HEK293 (cell line): ENCODE measurements at regions not wholly inside any gene's neighbourhood (a gene's known extent, or its start where the extent isn't known, plus 50 kb on each side); places are given as distances from the start of the nearest gene placed in this dataset.

Experiments
- CTCF ChIA-PET: fragments of 350-600 bp; formaldehyde crosslinking; extraction: SDS; loops from one replicate; lab custom pipeline; 2021; ENCODE audit warnings: antibody characterized with exemption; lab: Yijun Ruan, JAX
- POLR2A ChIA-PET: fragments of 300-600 bp; formaldehyde crosslinking; extraction: SDS; loops from one replicate; lab custom pipeline; 2020; ENCODE audit warnings: antibody characterized with exemption, inconsistent platforms; lab: Yijun Ruan, JAX
- H3K27ac ChIP-seq: fragments of 200-500 bp; sonication (Bioruptor generic); 2 replicates; pipeline ENCODE4 v1.5.1; 2014; ENCODE audit warnings: low read depth, low read length, control low read depth, inconsistent platforms; ENCODE audit errors: extremely low read depth
- H3K36me3 ChIP-seq, 2 experiments: fragments of 200-500 bp in 1 of 2; sonication (Bioruptor generic) in 1 of 2; 1 replicate in 1 of 2; 2 replicates in 1 of 2; pipeline ENCODE4 v1.5.1; 2014 to 2017; ENCODE audit warnings: inconsistent platforms in 2 of 2, low read length in 2 of 2; ENCODE audit not compliant: control insufficient read depth in 2 of 2, insufficient read depth in 1 of 2
- H3K4me1 ChIP-seq: fragments of 200-500 bp; sonication (Bioruptor generic); 2 replicates; pipeline ENCODE4 v1.5.1; 2014; ENCODE audit warnings: mild to moderate bottlenecking, low read length, inconsistent platforms; ENCODE audit not compliant: control insufficient read depth, insufficient read depth
- H3K4me3 ChIP-seq: 2 replicates; pipeline ENCODE4 v1.5.1; 2011; ENCODE audit warnings: low read depth, mild to moderate bottlenecking, control low read depth, low read length, moderate library complexity
- H3K9me3 ChIP-seq: fragments of 200-500 bp; sonication (Bioruptor generic); 2 replicates; pipeline ENCODE4 v1.5.1; 2014; ENCODE audit warnings: low read depth, low read length, inconsistent platforms; ENCODE audit not compliant: control insufficient read depth, insufficient read depth
- BCL11B ChIP-seq: fragments of 450-650 bp; formaldehyde crosslinking; IDR thresholded peaks from 2 replicates; pipeline ENCODE4 v1.5.1; 2016; ENCODE audit warnings: low read depth, missing biosample characterization, missing genetic modification characterization
- GLI2 ChIP-seq: fragments of 450-650 bp; formaldehyde crosslinking; IDR thresholded peaks from 2 replicates; pipeline ENCODE4; 2017; ENCODE audit warnings: missing biosample characterization, missing genetic modification characterization, low read depth, borderline replicate concordance
- GLI4 ChIP-seq: fragments of 450-650 bp; formaldehyde crosslinking; IDR thresholded peaks from 2 replicates; pipeline ENCODE4 v1.5.1; 2016; ENCODE audit warnings: missing biosample characterization, missing genetic modification characterization
- OVOL3 ChIP-seq: fragments of 450-650 bp; formaldehyde crosslinking; IDR thresholded peaks from 2 replicates; pipeline ENCODE4 v1.5.1; 2016; ENCODE audit warnings: missing biosample characterization, missing genetic modification characterization
- SALL2 ChIP-seq: fragments of 450-650 bp; formaldehyde crosslinking; IDR thresholded peaks from 2 replicates; pipeline ENCODE4 v1.5.0; 2017; ENCODE audit warnings: missing biosample characterization, mild to moderate bottlenecking, missing genetic modification characterization, borderline replicate concordance
- ZBTB21 ChIP-seq: fragments of 450-650 bp; formaldehyde crosslinking; IDR thresholded peaks from 2 replicates; pipeline ENCODE4 v1.5.1; 2017; ENCODE audit warnings: missing biosample characterization, missing genetic modification characterization
- ZNF175 ChIP-seq: fragments of 450-650 bp; formaldehyde crosslinking; IDR thresholded peaks from 2 replicates; pipeline ENCODE4 v1.5.1; 2016; ENCODE audit warnings: missing biosample characterization, missing genetic modification characterization
- ZNF350 ChIP-seq: fragments of 450-650 bp; formaldehyde crosslinking; IDR thresholded peaks from 2 replicates; pipeline ENCODE4 v1.5.0; 2017; ENCODE audit warnings: missing biosample characterization, mild to moderate bottlenecking, missing genetic modification characterization
- ZNF521 ChIP-seq: fragments of 450-650 bp; formaldehyde crosslinking; IDR thresholded peaks from 2 replicates; pipeline ENCODE4 v1.5.1; 2017; ENCODE audit warnings: missing biosample characterization, mild to moderate bottlenecking, missing genetic modification characterization
- ZNF571 ChIP-seq: fragments of 450-650 bp; formaldehyde crosslinking; IDR thresholded peaks from 2 replicates; pipeline ENCODE4 v1.5.0; 2017; ENCODE audit warnings: missing biosample characterization, missing genetic modification characterization
- ZNF660 ChIP-seq: fragments of 450-650 bp; IDR thresholded peaks from 2 replicates; pipeline ENCODE4 v1.5.1; 2018; ENCODE audit warnings: missing biosample characterization, mild to moderate bottlenecking, missing genetic modification characterization
- ZSCAN30 ChIP-seq: fragments of 450-650 bp; IDR thresholded peaks from 2 replicates; pipeline ENCODE4 v1.5.1; 2018; ENCODE audit warnings: missing biosample characterization, mild to moderate bottlenecking, missing genetic modification characterization, moderate library complexity
- TF ChIP-seq, protein P1 (sequence below): fragments of 450-650 bp; formaldehyde crosslinking; IDR thresholded peaks from 2 replicates; pipeline ENCODE4 v1.5.1; 2016; ENCODE audit warnings: missing biosample characterization, missing genetic modification characterization, low read depth
- TF ChIP-seq, protein P2 (sequence below): fragments of 450-650 bp; formaldehyde crosslinking; IDR thresholded peaks from 2 replicates; pipeline ENCODE4 v1.5.1; 2016; ENCODE audit warnings: missing biosample characterization, missing genetic modification characterization

DNA sequence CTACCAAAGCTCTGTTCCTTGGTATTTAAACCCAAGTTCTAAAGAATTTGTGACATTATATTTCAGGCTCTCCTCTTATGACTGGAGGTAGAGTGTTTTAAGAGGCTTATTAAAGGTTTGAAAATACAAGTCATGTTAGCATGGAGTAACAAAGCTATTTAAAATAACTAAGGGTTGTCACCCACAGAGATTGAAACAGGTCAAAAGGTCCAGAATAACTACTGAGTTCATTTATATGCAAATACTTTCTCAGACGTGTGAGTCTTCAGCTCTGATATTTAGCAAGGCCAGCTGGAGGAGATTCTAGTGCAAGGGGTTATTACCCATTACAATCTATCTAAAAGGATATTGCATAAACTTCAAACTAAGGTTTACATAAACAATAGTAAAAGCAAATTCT lies 1538.8 kb upstream of the CDH8 start (continued):
- TF ChIP-seq ZNF175 (tag by site-specific recombination): no peak
- TF ChIP-seq ZNF660: no peak
- TF ChIP-seq ZNF521 (tag by site-specific recombination): no peak
- no peak for TF ChIP-seq BCL11B
- no peak for TF ChIP-seq OVOL3
- TF ChIP-seq SALL2 (tag by site-specific recombination): no peak
- TF ChIP-seq GLI2: no peak

DNA sequence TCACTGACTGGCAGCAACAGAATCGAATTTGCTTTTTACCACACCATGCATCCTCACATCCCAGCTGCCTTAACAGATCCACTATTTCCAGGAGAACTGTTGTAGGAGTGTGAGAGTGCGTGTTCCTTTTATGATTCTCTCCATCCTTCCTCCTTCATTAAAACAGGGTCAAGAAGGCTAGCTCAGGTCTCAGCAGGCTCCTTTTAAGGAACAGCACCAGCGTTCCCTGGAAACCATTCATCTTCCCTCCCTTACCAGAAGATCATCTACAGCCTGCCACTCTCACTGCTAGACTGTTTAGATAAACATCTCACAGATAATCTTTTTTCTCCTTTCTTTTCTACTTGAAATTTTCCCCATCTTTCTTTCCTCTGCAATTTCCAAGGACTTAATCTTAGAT lies 1531.9 kb upstream of the CDH8 start:
- Histone ChIP-seq H3K9me3 (no peaks in the 10 kb centered on the region), H3K4me3 (no peak overlapping the region), H3K4me1 (no peaks in the 10 kb centered on the region), H3K36me3 (no peaks in the 10 kb centered on the region), H3K27ac (no peak overlapping the region)
- POLR2A ChIA-PET: no interaction called here
- CTCF ChIA-PET: no interaction called here
- TF ChIP-seq ZBTB21 (tag by site-specific recombination) (no peak), SALL2 (tag by site-specific recombination) (no peak), ZNF521 (tag by site-specific recombination) (no peak), ZNF571 (tag by site-specific recombination) (no peak), ZSCAN30 (no peak), ZNF350 (tag by site-specific recombination) (no peak)

DNA sequence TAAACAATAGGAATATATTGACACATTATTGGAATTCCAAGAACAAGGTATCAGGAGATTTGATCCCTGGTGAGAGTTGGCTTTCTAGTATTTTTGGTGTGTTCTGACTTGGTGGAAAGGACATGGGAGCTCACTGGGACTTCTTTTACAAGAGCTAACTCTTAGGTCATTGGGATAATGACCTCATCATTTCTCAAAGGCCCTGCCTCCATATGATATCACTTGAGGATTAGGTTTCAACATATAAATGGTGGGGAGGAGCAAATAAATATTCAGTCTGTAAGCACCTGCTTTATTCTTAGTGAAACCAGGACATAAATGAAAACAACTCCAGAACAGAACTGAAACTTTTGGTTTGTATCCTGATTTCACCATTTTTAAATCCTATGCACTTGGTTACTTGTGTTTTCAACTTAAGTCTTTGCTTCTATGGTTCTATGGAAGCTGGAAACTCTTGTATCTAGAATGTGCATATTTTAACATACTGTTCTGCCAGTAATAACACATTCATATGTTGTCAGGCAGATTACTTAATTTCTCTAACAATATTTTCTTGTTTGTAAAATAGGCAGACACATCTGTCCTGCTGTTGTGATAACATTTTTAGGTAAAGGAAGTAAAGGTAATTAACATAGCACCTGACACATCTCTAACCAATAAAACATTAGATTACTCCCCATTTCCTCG lies 1527.7 kb upstream of the CDH8 start:
- no peaks in the 10 kb centered on the region for H3K9me3 ChIP-seq
- POLR2A ChIA-PET: no interaction called here
- TF ChIP-seq ZNF175 (tag by site-specific recombination): no peak
- TF ChIP-seq, protein P1, sequence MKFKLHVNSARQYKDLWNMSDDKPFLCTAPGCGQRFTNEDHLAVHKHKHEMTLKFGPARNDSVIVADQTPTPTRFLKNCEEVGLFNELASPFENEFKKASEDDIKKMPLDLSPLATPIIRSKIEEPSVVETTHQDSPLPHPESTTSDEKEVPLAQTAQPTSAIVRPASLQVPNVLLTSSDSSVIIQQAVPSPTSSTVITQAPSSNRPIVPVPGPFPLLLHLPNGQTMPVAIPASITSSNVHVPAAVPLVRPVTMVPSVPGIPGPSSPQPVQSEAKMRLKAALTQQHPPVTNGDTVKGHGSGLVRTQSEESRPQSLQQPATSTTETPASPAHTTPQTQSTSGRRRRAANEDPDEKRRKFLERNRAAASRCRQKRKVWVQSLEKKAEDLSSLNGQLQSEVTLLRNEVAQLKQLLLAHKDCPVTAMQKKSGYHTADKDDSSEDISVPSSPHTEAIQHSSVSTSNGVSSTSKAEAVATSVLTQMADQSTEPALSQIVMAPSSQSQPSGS (tag by site-specific recombination): peak; percentile 49; the same call in 1 of the 2 replicates
- no peak for TF ChIP-seq GLI4 (tag by site-specific recombination)
- TF ChIP-seq, protein P2, sequence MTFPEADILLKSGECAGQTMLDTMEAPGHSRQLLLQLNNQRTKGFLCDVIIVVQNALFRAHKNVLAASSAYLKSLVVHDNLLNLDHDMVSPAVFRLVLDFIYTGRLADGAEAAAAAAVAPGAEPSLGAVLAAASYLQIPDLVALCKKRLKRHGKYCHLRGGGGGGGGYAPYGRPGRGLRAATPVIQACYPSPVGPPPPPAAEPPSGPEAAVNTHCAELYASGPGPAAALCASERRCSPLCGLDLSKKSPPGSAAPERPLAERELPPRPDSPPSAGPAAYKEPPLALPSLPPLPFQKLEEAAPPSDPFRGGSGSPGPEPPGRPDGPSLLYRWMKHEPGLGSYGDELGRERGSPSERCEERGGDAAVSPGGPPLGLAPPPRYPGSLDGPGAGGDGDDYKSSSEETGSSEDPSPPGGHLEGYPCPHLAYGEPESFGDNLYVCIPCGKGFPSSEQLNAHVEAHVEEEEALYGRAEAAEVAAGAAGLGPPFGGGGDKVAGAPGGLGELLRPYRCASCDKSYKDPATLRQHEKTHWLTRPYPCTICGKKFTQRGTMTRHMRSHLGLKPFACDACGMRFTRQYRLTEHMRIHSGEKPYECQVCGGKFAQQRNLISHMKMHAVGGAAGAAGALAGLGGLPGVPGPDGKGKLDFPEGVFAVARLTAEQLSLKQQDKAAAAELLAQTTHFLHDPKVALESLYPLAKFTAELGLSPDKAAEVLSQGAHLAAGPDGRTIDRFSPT (tag by site-specific recombination): no peak
- CTCF ChIA-PET: no interaction called here
- H3K4me3 ChIP-seq: no peak overlapping the region
- H3K36me3 ChIP-seq: no peaks in the 10 kb centered on the region
- H3K4me1 ChIP-seq: no peaks in the 10 kb centered on the region
- H3K27ac ChIP-seq: no peak overlapping the region

DNA sequence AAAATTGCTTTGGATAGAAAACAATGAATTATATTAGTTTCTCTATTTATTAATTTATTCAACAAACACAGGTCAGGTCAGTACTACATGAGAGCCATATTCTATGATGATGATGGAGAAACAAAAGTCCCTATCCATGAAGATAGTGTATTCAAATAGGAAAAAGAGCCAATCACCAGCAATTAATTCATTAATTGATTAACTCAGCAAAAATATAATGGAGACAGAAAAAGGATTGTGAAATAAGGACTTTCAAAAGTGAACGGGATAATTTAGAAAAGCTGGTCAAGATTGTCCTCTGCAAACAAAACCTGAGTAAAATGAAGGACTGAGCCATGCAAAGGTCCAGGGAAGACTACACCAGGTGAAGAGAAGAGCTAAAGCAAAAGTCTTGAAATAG lies 1517.7 kb upstream of the CDH8 start:
- POLR2A ChIA-PET: no interaction called here
- no peak for TF ChIP-seq GLI2
- TF ChIP-seq, all 188 proteins: peak for 0
- Histone ChIP-seq H3K9me3 (no peaks in the 10 kb centered on the region), H3K36me3 (no peaks in the 10 kb centered on the region), H3K4me1 (no peaks in the 10 kb centered on the region), H3K27ac (no peak overlapping the region), H3K4me3 (no peak overlapping the region)
- CTCF ChIA-PET: no interaction called here
